AG09309 (cell line): ENCODE measurements at regions not wholly inside any gene's neighbourhood (a gene's known extent, or its start where the extent isn't known, plus 50 kb on each side); places are given as distances from the start of the nearest gene placed in this dataset.

ENCODE experiments used
- DNase-seq: peaks from one replicate; pipeline ENCODE4 v3.0.0-alpha.2; 2010; ENCODE audit warnings: low read depth
- H3K4me3 ChIP-seq: 2 replicates; pipeline ENCODE4 v1.5.1; 2011; ENCODE audit warnings: mild to moderate bottlenecking, low read depth, low read length, moderate library complexity; ENCODE audit not compliant: control insufficient read depth
- CTCF ChIP-seq: IDR thresholded peaks from 2 replicates; pipeline ENCODE4 v1.5.1; 2011; ENCODE audit warnings: mild to moderate bottlenecking, low read depth, low read length, inconsistent platforms; ENCODE audit not compliant: insufficient read depth, control insufficient read depth; ENCODE audit errors: missing control alignments

- no peak for DNase-seq
- no peak overlapping the region for H3K4me3 ChIP-seq
- no peak for TF ChIP-seq CTCF
Measured at GRCh38 chr2:190785334-190785733, 95.3 kb upstream of the GLS start.

- DNase-seq = no peak
- TF ChIP-seq CTCF = no peak
- no peak overlapping the region for H3K4me3 ChIP-seq
Measured at GRCh38 chr2:190786404-190787166, 94.0 kb upstream of the GLS start.

- H3K4me3 ChIP-seq = no peak overlapping the region
- no peak for TF ChIP-seq CTCF
- no peak for DNase-seq
Measured at GRCh38 chr2:190787743-190788235, 92.8 kb upstream of the GLS start.

GRCh38 chr2:190789074-190790004 is 91.3 kb upstream of the GLS start:
- DNase-seq = no peak
- no peak for TF ChIP-seq CTCF
- H3K4me3 ChIP-seq = no peak overlapping the region

- peak; percentile 34 for DNase-seq
- no peak for TF ChIP-seq CTCF
- no peak overlapping the region for H3K4me3 ChIP-seq
Measured at GRCh38 chr2:190791347-190791975, 89.2 kb upstream of the GLS start.

GRCh38 chr2:190791976-190792575 is 88.5 kb upstream of the GLS start:
- DNase-seq = no peak

More at GRCh38 chr2:190791976-190792575, 88.5 kb upstream of the GLS start:
- H3K4me3 ChIP-seq = no peak overlapping the region
- TF ChIP-seq CTCF = no peak
